HG03469 (cell line): ENCODE measurements at regions not wholly inside any gene's neighbourhood (a gene's known extent, or its start where the extent isn't known, plus 50 kb on each side); places are given as distances from the start of the nearest gene placed in this dataset.
"Not testable (repeated sequence)": the region's sequence is repeated elsewhere in the genome, so short reads cannot be mapped to it uniquely, and the experiment has no call there.

Experiments
- ATAC-seq: cut with Tn5 transposase; IDR thresholded peaks from one replicate; pipeline ENCODE4 v1.9.1; 2021; ENCODE audit warnings: mild to moderate bottlenecking, moderate library complexity, moderate number of reproducible peaks; ENCODE audit not compliant: unreplicated experiment

DNA sequence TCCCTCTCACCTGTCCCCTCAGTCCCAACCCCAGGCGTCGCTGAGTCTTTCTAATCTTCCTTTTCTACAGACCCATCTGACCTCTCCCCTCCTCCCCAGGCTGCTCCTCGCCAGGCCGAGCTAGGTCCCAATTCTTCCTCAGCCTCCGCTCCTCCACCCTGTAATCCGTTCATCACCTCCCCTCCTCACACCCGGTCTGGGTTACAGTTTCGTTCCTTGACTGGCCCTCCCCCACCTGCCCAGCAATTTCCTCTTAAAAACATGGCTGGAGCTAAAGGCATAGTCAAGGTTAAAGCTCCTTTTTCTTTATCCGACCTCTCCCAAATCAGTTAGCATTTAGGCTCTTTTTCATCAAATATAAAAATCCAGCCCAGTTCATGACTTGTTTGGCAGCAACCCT, 262.0 kb downstream of the SMARCA2 start:
- ATAC-seq: not testable (repeated sequence)

- ATAC-seq: not testable (repeated sequence)
These were observed 262.5 kb downstream of the SMARCA2 start for GRCh38 chr9:2277644-2278043.

GRCh38 chr9:2279138-2279537, 264.0 kb downstream of the SMARCA2 start:
- not testable (repeated sequence) for ATAC-seq

- no peak for ATAC-seq
These were observed 266.1 kb downstream of the SMARCA2 start for GRCh38 chr9:2281031-2281802.

GRCh38 chr9:2281803-2282185, 266.6 kb downstream of the SMARCA2 start:
- no peak for ATAC-seq

DNA sequence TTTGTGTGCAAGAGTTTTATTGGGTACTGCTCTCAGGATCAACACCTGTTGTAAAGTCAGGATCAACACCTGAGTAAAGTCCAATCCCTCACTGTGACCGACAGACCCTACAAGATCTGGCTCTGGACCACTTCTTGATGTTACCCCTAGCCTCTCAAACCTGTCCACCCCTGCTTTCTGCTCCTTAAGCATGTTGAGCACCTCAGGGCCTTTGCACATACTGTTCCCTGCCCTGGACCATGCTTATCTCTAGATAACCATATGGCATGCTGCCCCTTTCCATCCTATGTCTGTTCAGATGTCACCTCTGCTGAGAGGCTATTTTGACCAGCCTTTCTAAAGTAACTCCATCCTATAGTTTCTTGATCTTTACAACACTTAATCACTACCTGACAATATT, 269.6 kb downstream of the SMARCA2 start:
- no peak for ATAC-seq

DNA sequence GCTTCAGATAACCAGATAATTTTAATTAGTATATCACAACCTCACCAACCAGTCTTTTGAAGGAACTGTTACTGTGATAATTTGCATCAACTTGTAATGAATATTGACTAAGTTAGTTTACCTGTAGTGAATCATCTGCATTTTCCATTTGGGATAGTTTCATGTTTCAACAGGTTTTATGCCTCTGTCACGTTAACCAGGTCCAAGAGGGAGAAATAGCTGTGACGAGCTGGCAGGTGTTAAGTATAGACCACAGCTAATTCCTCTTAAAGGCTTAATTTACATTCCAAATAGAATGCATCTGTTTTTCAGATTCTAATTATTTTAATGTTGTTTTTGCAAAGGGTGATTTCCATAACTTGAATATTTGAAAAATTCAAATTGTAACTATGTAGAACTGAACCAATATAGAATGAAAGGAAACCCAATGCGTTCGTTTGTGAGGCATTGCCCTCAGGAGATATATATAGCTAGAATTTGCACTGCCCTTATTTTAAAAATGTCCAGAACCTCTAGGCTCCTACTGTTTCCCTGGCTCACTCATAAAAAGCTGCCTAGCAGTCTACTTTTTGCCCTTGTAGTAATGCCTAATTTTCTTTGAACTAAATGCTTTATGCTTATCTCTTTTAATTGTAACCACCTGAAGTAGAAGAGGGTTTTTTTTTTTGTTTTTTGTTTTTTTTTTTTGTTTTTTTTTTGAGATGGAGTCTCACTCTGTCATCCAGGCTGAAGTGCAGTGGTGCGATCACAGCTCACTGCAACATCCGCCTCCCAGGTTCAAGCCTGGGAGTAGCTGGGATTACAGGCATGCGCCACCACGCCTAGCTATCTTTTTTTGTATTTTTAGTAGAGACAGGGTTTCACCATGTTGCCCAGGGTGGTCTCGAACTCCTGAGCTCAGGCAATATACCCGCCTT, 270.5 kb downstream of the SMARCA2 start:
- no peak for ATAC-seq

- ATAC-seq: no peak
These were observed 271.2 kb downstream of the SMARCA2 start for GRCh38 chr9:2286333-2286705.

DNA sequence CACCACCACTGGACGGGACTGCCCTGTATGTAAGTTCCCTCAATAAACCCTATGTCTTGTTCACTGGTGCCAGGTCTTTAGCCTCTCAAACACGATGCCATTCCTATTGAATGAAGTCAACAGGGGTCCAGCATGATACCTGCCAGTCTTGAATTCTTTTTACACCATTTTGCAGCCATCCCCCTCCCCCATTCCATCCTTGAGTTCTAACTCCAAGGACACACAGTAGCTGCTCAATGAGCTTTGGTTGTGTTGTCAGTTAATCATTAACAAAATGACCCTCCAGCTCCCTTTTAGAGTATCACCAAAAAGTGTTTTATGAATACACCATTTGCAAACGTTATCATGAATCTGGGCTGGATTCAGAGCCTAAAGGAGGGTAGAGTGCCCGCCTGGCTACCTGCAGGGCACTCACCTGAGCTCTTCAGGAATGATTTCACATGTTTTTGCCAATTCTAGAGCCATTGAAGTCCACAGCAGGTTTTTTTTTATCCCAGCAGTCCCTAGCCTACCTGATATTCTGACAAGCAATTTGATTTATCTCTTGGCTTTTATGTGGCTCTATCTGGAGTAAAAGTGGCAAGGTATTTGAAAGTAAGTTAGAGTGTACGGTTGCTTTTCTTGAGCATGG, 271.8 kb downstream of the SMARCA2 start:
- no peak for ATAC-seq

GRCh38 chr9:2288309-2288708, 273.2 kb downstream of the SMARCA2 start:
- no peak for ATAC-seq

DNA sequence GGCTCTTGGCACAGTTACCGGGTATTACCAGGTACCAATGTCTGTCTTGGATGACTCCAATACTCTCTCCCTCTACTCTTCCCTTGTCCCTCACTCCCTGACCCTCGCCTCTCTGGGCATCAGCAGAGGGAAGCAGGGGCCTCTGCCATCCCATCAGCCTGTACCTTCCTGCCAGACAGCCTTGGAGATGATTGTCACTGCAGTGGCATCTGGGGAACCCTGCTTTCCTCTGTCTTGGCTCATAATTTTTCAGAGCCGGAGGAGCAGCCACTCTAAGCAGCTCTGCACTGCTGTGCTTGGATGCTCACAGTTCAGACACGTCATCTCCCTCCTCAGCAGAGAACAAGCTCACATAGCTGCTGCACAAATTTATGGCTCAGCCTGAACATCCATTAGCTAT, 274.1 kb downstream of the SMARCA2 start:
- no peak for ATAC-seq

GRCh38 chr9:2290382-2290781, 275.2 kb downstream of the SMARCA2 start:
- no peak for ATAC-seq

- ATAC-seq: no peak
These were observed 277.0 kb downstream of the SMARCA2 start for GRCh38 chr9:2291980-2292704.

DNA sequence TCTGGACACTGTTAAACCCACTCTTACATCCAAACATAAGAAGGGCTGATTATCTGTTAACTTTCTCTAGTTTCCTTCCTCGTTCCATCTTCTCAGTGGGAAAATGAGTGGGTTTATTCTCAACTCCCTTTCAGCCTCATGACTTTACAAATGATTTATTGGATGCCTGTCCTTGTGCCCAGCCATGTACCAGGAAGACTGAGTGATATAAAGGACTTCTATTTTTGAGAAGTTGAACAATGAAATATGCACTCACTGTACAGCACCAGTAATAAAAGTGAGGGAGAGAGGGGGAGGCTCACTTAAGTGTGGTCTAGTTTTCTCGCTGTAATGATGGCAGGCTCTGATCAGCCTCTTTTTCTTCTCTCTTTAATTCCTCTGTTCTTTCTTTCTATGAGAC, 277.6 kb downstream of the SMARCA2 start:
- ATAC-seq: no peak

DNA sequence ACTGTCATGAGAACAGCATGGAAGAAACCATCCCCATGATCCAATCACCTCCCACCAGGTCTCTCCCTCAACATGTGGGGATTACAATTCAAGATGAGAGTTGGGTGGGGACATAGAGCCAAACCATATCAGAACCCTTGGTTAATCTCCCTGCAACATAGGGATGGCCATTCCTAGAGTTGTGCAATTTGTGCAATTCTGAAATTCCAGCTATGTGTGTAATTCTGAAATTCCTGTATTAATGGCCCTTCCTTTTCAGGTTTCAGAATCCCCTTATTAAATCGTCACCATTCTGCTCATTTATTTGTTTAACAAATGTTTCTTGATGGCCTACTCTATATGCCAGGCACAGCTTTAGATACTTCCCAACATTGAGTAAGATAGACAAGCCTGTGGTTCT, 282.6 kb downstream of the SMARCA2 start:
- ATAC-seq: no peak

- ATAC-seq: no peak
These were observed 283.1 kb downstream of the SMARCA2 start for GRCh38 chr9:2298217-2298616.

- no peak for ATAC-seq
These were observed 284.2 kb downstream of the SMARCA2 start for GRCh38 chr9:2299156-2299842.

DNA sequence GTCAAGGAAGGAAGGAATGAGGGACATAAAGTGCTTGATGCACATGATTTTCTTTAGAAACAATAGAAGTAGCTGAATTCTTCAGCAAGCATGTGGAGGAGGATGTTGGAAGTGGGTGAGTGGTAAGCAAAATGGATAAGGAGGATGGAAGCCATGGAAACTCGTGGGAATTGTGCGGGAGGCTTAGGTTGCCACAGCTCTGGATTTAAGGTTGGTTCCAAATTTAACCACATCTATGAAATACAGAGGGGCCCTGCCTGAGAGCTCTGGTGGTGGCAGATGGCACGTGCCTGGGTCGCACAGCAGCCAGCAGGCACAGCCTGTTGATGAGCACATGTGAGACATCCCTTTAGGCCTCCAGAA, 284.7 kb downstream of the SMARCA2 start:
- no peak for ATAC-seq

GRCh38 chr9:2300325-2300724, 285.2 kb downstream of the SMARCA2 start:
- ATAC-seq: no peak

DNA sequence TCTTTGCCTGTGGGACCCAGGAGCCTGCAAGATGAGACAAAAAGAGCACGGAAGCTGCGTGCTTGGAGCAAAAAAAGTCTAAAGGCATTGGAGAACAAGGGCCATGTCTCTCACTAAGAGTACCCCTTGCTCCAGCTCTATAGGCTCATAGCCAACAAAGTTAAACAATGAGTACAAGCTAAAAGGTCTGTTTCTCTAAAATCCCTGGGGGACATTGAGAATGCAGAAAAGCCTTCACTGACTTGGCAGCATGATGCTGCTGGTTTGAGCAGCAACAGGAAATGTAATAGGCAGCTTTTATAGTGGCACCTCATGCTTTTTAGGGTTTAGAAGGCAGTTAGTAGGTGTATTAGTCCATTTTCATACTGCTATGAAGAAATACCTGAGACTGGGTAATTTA, 287.5 kb downstream of the SMARCA2 start:
- ATAC-seq: no peak
